Left lung (tissue), 4 donors: ENCODE measurements at regions not wholly inside any gene's neighbourhood (a gene's known extent, or its start where the extent isn't known, plus 50 kb on each side); places are given as distances from the start of the nearest gene placed in this dataset.
"Not testable (repeated sequence)": the region's sequence is repeated elsewhere in the genome, so short reads cannot be mapped to it uniquely, and the experiment has no call there.

Experiments
- ATAC-seq: fragments of 200-7000 bp; cut with Tn5 transposase; one replicate; pipeline ENCODE4 v1.9.1; 2020; ENCODE audit warnings: moderate library complexity
- DNase-seq, 4 donors: peaks; one replicate each; pipeline ENCODE4 v3.0.0-alpha.2; 2013 to 2020
- H3K27ac ChIP-seq, 2 donors: fragments of 200-600 bp; sonication (generic) in 1 of 2; one replicate each; pipeline versions ENCODE4 v1.5.0 to v1.8.0; 2020 to 2021
- H3K27me3 ChIP-seq, 2 donors: fragments of 200-600 bp; sonication (generic) in 1 of 2; one replicate each; pipeline versions ENCODE4 v1.5.0 to v1.8.0; 2020 to 2021
- H3K36me3 ChIP-seq, 2 donors: fragments of 200-600 bp; sonication (generic) in 1 of 2; one replicate each; pipeline versions ENCODE4 v1.5.0 to v1.8.0; 2020 to 2021
- H3K4me1 ChIP-seq, 2 donors: fragments of 200-600 bp; one replicate each; pipeline ENCODE4 v1.8.0; 2021
- H3K4me3 ChIP-seq, 2 donors: fragments of 200-600 bp; sonication (generic) in 1 of 2; one replicate each; pipeline versions ENCODE4 v1.5.0 to v1.8.0; 2020 to 2021; ENCODE audit warnings: mild to moderate bottlenecking in 1 of 2
- H3K9me3 ChIP-seq, 2 donors: fragments of 200-600 bp; sonication (generic) in 1 of 2; one replicate each; pipeline versions ENCODE4 v1.5.0 to v1.8.0; 2020 to 2021
- intact Hi-C, 2 donors: fragments of 100-400 bp; cut with DNase I; formaldehyde crosslinking; loops; one replicate each; pipeline versions ENCODE4 v1.11.2 to v1.14.2; 2022
- TF ChIP-seq, protein P1 (sequence below), 2 donors: fragments of 200-600 bp; sonication (generic) in 1 of 2; IDR thresholded peaks; one replicate each; pipeline versions ENCODE4 v1.5.0 to v1.8.0; 2021; ENCODE audit warnings: antibody characterized with exemption in 2 of 2
- donor health status: DM: no; HTN: yes; CAD: no.
- donor health status: DM: no; HTN: no; CAD: no.

GRCh38 chr10:57562211-57562610 is 705.5 kb downstream of the IPMK start:
- DNase-seq (no peak), ATAC-seq (no peak)
- Histone ChIP-seq H3K9me3 (peaks cover 0 to 5% of the 10 kb centered on the region in 2 donors), H3K4me1 (no peaks in the 10 kb centered on the region), H3K27me3 (no peaks in the 10 kb centered on the region), H3K36me3 (no peaks in the 10 kb centered on the region), H3K27ac (no peak overlapping the region), H3K4me3 (no peak overlapping the region)
- TF ChIP-seq, protein P1, sequence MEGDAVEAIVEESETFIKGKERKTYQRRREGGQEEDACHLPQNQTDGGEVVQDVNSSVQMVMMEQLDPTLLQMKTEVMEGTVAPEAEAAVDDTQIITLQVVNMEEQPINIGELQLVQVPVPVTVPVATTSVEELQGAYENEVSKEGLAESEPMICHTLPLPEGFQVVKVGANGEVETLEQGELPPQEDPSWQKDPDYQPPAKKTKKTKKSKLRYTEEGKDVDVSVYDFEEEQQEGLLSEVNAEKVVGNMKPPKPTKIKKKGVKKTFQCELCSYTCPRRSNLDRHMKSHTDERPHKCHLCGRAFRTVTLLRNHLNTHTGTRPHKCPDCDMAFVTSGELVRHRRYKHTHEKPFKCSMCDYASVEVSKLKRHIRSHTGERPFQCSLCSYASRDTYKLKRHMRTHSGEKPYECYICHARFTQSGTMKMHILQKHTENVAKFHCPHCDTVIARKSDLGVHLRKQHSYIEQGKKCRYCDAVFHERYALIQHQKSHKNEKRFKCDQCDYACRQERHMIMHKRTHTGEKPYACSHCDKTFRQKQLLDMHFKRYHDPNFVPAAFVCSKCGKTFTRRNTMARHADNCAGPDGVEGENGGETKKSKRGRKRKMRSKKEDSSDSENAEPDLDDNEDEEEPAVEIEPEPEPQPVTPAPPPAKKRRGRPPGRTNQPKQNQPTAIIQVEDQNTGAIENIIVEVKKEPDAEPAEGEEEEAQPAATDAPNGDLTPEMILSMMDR (IDR thresholded peaks at IDR 0.05), result no peak
- intact Hi-C loops, result no loop called here

- H3K9me3 ChIP-seq, H3K27me3 ChIP-seq, H3K4me1 ChIP-seq, H3K4me3 ChIP-seq, H3K36me3 ChIP-seq, H3K27ac ChIP-seq, ATAC-seq, intact Hi-C loops: not testable (repeated sequence)
- peak in 1 of 4 donors; percentile 37 for DNase-seq
Observed at GRCh38 chr10:57551774-57552173, 715.9 kb downstream of the IPMK start.

GRCh38 chr10:57535306-57535705 is 732.4 kb downstream of the IPMK start:
- TF ChIP-seq, protein P1 (IDR thresholded peaks at IDR 0.05), result no peak
- no peaks in the 10 kb centered on the region for H3K36me3 ChIP-seq
- H3K27me3 ChIP-seq, result no peaks in the 10 kb centered on the region
- intact Hi-C loops, result no loop called here
- no peak overlapping the region for H3K4me3 ChIP-seq
- ATAC-seq (no peak), DNase-seq (no peak)
- no peak overlapping the region for H3K27ac ChIP-seq
- no peaks in the 10 kb centered on the region for H3K4me1 ChIP-seq
- H3K9me3 ChIP-seq, result no peaks in the 10 kb centered on the region

DNA sequence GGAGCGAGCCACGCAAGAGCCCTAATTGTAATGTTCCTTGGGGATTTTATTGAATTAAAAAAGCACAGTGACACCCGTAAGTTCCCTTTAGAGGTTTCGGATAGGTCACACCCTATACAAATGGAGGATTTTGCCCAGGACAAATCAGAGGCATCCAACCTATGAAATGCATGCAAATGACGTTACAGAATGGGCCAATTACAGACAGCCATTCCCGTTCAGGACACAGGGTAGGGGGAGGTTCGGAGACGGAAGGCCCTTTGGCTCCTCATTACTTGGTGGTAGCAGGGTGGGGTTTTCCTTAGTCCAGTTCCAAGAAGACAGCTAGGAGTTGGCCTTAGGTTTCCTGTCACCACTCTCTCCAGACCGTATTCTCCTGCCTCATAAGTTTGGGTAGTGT is 754.1 kb downstream of the IPMK start:
- Histone ChIP-seq H3K9me3 (peaks cover 0 to 6% of the 10 kb centered on the region in 2 donors), H3K27ac (no peak overlapping the region), H3K36me3 (no peaks in the 10 kb centered on the region), H3K4me3 (no peak overlapping the region), H3K4me1 (no peaks in the 10 kb centered on the region), H3K27me3 (no peaks in the 10 kb centered on the region)
- ATAC-seq, result no peak
- DNase-seq, result no peak
- intact Hi-C loops, result no loop called here
- TF ChIP-seq, protein P1 (IDR thresholded peaks at IDR 0.05), result no peak

DNA sequence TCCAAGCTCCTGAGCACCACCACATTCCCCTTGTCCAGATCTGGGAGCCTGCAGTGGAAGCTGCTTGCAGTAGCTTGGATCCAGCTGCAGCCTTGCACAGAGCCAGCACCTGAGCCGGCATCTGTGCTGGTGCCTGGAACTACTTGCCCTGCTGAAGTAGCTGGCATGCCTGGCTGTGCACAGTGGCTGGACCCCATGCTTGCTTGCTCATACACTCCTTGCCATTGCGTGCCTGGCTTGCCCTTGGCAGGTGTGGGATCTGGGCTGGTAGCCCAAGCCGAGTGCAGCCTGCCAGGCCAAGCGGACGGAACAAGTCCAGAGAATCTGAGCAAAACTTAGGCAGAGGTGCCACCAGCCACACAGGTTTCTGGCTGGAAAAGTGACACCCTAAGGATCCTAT is 759.9 kb downstream of the IPMK start:
- Histone ChIP-seq H3K9me3 (peaks cover 0 to 18% of the 10 kb centered on the region in 2 donors), H3K27ac (no peak overlapping the region), H3K27me3 (no peaks in the 10 kb centered on the region), H3K4me1 (no peaks in the 10 kb centered on the region), H3K36me3 (no peaks in the 10 kb centered on the region), H3K4me3 (no peak overlapping the region)
- intact Hi-C loops, result no loop called here
- TF ChIP-seq, protein P1 (IDR thresholded peaks at IDR 0.05), result no peak
- DNase-seq, result peak in 1 of 4 donors; percentile 45
- no peak for ATAC-seq

DNA sequence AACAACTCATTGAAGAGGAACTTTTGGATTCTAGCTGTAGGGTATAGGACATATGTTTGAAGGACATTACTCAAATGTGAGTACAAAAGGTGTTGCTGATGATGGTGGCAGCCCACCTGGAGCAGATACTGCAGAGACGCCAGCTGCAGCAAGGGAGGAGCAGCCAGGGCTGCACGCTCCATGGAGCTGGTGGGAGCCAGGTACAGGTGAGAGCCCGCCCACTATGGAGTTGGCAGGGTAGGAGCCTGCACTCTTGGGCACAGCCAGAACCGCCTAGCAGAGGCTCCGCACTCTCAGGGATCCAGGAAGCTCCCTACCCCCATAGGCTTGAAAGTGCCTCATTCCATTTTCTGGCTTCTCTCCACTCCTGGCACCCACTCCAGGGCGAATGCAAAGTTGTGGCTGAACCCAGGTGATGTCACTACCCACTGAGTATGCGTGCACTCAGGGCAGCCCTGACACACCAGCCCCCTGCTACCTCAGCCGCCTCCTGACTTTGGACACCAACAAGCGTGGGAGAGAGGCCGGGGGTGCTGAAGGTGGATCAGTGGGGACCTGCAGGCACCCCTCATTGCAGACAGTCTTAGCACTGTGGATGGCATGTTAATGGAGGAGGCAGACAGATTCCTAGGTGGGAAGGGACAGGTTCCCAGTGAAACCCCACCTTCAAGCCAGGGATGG is 761.1 kb downstream of the IPMK start:
- H3K9me3 ChIP-seq, result peaks cover 0 to 18% of the 10 kb centered on the region in 2 donors
- no peak overlapping the region for H3K4me3 ChIP-seq
- no peak overlapping the region for H3K27ac ChIP-seq
- TF ChIP-seq, protein P1 (IDR thresholded peaks at IDR 0.05), result no peak
- ATAC-seq, result no peak
- intact Hi-C loops, result no loop called here
- H3K36me3 ChIP-seq, result no peaks in the 10 kb centered on the region
- no peaks in the 10 kb centered on the region for H3K27me3 ChIP-seq
- peak in 1 of 4 donors; percentile 65 for DNase-seq
- H3K4me1 ChIP-seq, result no peaks in the 10 kb centered on the region
